ES-I3 (cell line): ENCODE measurements at regions not wholly inside any gene's neighbourhood (a gene's known extent, or its start where the extent isn't known, plus 50 kb on each side); places are given as distances from the start of the nearest gene placed in this dataset.

Source experiments
- H3K36me3 ChIP-seq: 2 replicates; pipeline ENCODE4 v1.6.1; 2013; ENCODE audit warnings: mild to moderate bottlenecking, low read length, control low read depth, moderate library complexity; ENCODE audit not compliant: insufficient read depth
- H3K4me1 ChIP-seq: 2 replicates; pipeline ENCODE4 v1.6.1; 2013; ENCODE audit warnings: mild to moderate bottlenecking, control low read depth, low read length; ENCODE audit not compliant: insufficient read depth
- H3K9ac ChIP-seq: 2 replicates; pipeline ENCODE4 v1.6.1; 2013; ENCODE audit warnings: low read depth, mild to moderate bottlenecking, low read length, moderate library complexity
- H3K9me3 ChIP-seq: 2 replicates; pipeline ENCODE4 v1.6.1; 2013; ENCODE audit warnings: mild to moderate bottlenecking, low read length, moderate library complexity; ENCODE audit not compliant: control insufficient read depth, insufficient read depth

DNA sequence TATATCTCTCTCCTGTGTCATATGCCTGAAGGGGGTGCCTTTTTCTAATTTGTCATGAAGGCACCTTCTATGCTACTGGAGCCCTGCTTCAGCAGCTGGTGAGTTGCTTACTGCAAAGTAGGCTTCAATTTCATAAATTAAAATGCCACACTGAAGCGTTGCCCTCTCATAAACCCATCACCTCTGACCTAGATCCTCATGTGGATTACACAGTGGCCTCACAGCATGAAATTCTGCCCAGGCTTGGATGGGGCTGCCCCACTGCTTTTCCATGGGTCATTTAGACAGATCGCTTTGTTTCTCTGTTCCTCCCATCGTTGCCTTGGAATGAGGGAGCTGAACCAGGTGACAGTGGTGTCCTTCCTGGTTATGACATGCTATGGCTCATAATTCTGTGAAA lies 131.2 kb downstream of the RPL22L1 start:
- H3K9ac ChIP-seq, result no peak overlapping the region
- peaks cover 13% of the 10 kb centered on the region for H3K4me1 ChIP-seq
- H3K36me3 ChIP-seq, result no peaks in the 10 kb centered on the region
- no peaks in the 10 kb centered on the region; the same call in 1 of the 2 replicates for H3K9me3 ChIP-seq

DNA sequence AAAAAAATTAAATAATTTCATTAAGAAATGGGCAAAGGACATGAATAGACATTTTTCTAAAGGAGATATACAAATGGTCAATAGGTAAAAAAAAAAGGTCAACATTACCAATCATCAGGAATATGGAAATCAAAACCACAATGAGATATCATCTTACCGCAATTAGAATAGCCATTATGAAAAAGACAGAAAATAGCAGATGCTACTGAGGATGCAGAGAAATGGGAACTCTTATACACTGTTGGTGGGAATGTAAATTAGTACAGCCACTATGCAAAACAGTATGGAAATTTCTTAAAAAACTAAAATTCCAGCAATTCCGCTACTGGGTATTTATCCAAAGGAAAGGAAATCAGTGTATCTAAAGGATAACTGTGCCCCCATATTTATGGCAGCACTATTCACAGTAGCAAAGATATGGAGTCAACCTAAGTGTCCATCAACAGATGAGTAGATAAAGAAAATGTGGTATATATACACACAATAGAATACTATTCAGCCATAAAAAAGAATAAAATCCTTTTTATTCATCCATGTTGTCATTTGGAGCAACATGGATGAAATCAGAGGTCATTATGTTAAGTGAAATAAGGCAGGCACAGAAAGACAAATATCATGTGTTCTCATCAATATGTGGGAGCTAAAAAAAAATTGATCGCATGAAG lies 132.4 kb downstream of the RPL22L1 start:
- H3K9me3 ChIP-seq, result no peaks in the 10 kb centered on the region; the same call in 1 of the 2 replicates
- H3K4me1 ChIP-seq, result peaks cover 13% of the 10 kb centered on the region
- H3K36me3 ChIP-seq, result no peaks in the 10 kb centered on the region
- no peak overlapping the region for H3K9ac ChIP-seq

DNA sequence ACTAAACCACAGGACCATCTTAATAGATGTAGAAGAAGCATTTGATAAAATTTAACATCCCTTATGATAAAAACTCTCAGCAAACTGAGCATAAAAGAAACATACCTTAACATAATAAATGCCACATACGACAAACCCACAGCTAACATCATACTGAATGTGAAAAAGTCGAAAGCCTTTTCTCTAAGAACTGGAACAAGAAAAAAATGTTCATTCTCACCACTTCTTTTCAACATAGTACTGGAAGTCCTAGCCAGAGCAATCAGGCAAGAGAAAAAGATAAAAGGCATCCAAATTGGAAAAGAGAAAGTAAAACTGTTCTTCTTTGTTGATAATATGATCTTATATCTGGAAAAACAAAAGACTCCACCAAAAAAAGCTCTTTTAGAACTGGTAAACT lies 134.2 kb downstream of the RPL22L1 start:
- Histone ChIP-seq H3K9ac (no peak overlapping the region), H3K4me1 (peaks cover 4% of the 10 kb centered on the region), H3K9me3 (no peaks in the 10 kb centered on the region; the same call in 1 of the 2 replicates), H3K36me3 (no peaks in the 10 kb centered on the region)

DNA sequence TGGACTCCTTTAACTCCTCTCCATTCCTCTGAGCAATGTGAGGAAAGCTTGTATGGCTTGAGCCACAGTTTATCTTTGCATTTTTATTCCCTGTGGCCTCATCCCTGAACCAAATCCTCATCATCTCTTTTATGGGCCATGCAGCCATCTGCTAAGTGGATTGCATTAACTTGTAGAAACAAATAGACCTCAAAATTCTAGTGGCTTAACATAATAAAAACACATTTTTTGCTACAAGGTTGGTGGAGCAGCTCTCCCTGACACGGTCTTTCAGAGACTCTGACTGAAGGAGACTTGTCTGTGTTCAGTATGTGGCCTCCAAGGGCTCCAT lies 135.3 kb downstream of the RPL22L1 start:
- H3K36me3 ChIP-seq, result no peaks in the 10 kb centered on the region
- H3K9me3 ChIP-seq, result no peaks in the 10 kb centered on the region; the same call in 1 of the 2 replicates
- no peaks in the 10 kb centered on the region; the same call in 1 of the 2 replicates for H3K4me1 ChIP-seq
- H3K9ac ChIP-seq, result no peak overlapping the region

DNA sequence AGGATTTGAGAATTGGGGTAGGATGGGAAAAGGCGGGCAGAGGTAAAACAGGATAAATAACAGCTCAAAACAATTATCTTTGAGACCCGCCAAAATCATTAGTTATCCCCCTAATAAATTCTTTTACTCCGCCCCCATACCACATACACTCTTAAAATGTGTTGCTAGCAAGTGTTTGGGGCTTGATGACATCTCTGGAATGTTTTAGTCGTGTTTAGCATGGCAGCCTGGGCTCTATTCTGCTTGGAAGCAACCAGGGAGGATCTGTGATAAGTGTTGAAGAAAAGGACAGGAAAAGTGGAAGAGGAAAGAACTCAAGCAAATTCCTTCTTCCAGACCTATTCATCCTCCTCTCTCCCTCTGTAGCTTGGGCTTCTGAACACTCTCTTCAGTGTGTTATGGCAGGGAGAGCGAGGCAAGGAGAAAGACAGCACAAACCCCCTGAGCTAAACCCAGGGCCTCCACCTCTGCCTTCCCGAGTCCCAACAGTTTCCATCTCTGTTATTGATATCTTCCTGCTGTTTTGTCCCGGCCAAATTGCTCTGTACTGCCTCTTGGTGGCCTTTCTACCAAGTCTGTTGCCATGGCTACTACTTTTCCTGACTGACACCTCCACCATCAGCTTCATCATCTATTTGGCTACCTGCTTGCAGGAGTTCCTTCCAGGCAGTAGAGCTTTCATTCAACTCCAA lies 135.8 kb downstream of the RPL22L1 start:
- Histone ChIP-seq H3K9me3 (no peaks in the 10 kb centered on the region; the same call in 1 of the 2 replicates), H3K36me3 (no peaks in the 10 kb centered on the region), H3K4me1 (no peaks in the 10 kb centered on the region; the same call in 1 of the 2 replicates), H3K9ac (no peak overlapping the region)

DNA sequence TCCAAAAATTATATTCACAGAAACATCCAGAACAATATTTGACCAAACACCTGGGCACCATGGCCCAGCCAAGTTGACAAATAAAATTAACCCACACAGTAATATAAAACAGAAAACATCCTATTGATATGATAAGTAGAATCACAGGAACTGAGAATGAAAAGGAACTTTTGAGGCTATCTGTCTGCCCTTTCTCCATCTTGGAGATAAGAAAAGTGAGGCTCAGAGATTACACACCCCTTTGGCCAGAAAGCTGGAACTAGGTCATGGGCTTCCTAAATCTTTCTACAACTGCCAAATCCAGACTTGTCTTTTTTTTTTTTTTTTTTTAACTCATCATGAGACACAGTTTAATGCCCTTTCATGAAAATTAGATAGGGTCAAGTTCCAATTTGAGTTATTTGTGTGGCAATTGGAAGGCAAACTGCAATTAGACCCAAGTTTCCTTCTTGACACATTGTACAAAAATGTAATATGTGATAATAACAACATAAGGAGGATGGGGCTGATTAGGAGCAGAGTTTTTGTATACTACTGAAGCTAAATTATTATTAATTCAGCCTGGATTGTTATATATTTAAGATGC lies 137.2 kb downstream of the RPL22L1 start:
- H3K9me3 ChIP-seq, result no peaks in the 10 kb centered on the region; the same call in 1 of the 2 replicates
- no peaks in the 10 kb centered on the region; the same call in 1 of the 2 replicates for H3K4me1 ChIP-seq
- no peaks in the 10 kb centered on the region for H3K36me3 ChIP-seq

DNA sequence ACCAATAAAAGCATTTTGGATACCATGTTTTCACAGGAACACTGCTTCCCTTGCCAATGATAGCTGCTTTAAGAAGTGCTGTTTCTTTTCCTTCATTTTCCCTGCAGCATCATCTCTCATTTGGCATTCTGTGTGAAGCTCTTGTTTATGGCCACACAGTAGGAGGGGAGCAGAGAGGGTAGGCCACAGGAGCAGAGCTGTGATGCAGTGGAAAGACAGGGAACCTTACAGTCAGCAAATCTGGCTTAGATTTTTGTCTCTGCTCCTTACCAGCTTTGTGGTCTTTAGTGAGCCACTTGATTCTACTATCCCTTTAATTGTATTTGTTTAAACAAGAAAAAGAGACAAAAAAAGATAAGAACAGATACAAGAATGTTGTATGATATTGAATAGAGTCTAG lies 138.7 kb downstream of the RPL22L1 start:
- Histone ChIP-seq H3K36me3 (no peaks in the 10 kb centered on the region), H3K9ac (no peak overlapping the region), H3K4me1 (no peaks in the 10 kb centered on the region; the same call in 1 of the 2 replicates), H3K9me3 (no peaks in the 10 kb centered on the region)

More for the DNA sequence above, 137.2 kb downstream of the RPL22L1 start:
- no peak overlapping the region for H3K9ac ChIP-seq

DNA sequence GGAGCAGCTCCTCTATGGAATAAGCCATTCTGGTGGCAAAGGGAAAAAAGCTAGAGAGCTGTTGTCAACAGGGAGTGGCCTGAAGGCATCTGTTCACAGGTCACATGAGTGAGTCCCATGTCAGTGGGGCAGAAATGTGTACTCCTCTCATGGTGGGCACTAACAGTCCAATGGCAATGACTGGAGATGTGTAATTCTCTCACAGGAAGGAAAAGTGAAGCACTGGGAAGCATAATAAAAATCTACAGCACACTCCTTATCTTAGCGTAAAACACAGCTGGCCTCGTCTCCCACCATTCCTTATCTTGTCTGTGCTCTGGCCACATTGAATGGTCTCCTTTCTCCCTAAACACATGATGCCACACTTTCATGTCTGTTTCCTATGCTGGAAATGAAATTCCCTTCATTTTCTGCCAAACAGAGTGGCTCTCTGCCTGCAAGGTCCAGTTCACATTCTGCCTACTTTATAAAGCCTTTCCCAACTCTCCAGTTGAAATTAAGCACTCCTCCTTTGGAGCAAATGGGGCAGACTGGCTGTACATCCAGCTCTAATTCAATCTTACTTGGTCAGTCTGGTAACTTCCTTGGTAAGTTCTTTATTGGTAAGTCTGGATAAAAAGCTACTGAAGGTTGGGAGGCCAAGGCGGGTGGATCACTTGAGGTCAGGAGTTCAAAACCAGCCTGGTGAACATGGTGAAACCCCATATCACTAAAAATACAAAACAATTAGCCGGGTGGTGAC lies 139.8 kb downstream of the RPL22L1 start:
- no peak overlapping the region for H3K9ac ChIP-seq
- no peaks in the 10 kb centered on the region for H3K36me3 ChIP-seq
- no peaks in the 10 kb centered on the region for H3K9me3 ChIP-seq
- no peaks in the 10 kb centered on the region; the same call in 1 of the 2 replicates for H3K4me1 ChIP-seq

DNA sequence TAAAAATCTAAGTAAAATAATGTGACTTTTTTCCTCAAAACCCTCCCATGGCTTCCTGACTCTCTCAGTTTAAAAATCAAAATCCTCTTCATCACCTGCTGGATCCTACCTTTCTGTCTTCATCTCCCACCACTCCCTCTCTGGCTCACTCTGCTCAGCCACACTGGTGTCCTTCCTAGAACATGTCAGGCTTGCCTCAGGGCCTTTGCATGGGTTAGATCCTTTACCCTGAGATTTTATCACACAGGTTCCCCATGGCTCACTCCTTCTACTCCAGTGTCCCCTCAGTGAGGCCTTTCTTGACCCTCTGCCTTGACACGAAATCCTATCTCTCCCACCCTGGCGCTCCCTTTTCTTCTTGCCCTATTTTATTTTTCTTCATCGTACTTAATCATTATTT lies 141.8 kb downstream of the RPL22L1 start:
- Histone ChIP-seq H3K4me1 (no peaks in the 10 kb centered on the region), H3K36me3 (no peaks in the 10 kb centered on the region), H3K9me3 (no peaks in the 10 kb centered on the region), H3K9ac (no peak overlapping the region)

DNA sequence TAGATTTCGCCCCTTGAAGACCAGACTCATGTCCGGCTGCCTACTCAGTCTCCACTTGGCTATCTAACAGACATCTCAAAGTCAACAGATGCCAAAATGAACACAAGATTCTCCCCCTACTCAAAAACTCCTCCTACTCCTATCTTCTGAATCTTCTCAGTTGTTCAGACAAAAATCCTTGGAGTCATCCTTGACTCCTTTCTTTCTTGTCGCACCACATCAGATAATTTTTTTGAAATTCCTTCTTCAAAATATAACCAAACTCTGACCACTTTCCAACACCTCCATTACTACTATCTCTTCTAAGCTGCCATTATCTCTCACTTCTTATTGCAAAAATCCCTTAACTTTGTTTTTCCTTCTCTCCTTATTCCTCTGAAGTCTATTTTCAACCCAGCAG lies 141.9 kb upstream of the SLC7A14 start:
- H3K9me3 ChIP-seq, result no peaks in the 10 kb centered on the region
- no peaks in the 10 kb centered on the region for H3K36me3 ChIP-seq
- H3K9ac ChIP-seq, result no peak overlapping the region
- no peaks in the 10 kb centered on the region for H3K4me1 ChIP-seq

DNA sequence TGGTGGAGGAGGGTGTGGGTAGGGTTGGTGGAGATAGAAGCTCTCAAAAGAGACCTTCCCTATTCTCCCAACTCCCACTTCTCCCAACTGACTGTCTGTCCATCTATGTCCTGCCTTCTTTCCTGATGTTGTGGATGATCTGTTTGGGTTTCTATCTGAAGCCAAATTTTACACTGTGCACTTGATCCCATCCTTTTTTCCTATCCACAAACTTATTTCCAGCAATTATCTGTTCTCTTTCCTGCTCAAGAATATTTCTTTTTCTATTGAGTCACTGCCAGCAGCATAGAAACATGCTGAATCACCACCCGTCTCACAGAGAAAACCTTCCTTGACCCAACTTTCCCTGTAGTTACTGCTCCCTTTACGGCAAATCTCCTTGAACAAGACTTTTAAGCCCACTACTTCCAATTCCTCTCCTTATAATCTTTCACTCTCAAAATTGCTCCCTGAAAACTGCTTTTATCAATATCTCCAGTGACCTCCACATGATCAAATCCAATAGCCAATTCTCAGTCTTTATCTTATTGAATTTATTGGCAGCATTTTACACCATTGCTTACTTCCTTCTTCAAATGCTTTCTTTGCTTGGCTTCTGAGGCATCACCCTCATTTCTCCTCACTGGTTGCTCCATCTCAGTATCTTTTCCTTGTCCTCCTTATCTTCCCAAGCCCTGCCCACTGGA lies 141.2 kb upstream of the SLC7A14 start:
- Histone ChIP-seq H3K9ac (no peak overlapping the region), H3K4me1 (no peaks in the 10 kb centered on the region), H3K36me3 (no peaks in the 10 kb centered on the region)

DNA sequence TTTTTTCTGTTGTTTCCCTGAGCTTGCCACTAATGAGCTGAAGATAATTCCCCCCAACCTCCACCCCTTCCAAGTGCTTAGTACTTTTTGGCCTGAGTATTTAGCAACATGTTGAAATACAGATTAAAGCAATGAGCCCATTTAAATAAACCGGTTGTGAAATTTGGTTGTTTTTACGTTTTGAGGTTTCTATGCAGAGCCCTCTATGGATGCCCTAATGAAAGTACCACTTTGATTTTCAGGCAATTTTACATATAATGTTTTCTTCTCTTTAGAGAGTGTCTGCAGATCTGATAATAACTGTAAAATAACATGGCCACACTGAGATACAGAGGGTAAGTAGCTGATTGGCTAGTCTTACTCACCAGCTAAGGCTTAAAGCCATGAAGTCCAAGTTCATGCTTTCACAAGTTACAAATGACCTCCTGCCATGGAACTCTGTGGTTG lies 139.4 kb upstream of the SLC7A14 start:
- no peak overlapping the region for H3K9ac ChIP-seq
- no peaks in the 10 kb centered on the region for H3K9me3 ChIP-seq
- H3K36me3 ChIP-seq, result no peaks in the 10 kb centered on the region
- H3K4me1 ChIP-seq, result no peaks in the 10 kb centered on the region

More for the DNA sequence above, 141.2 kb upstream of the SLC7A14 start:
- no peaks in the 10 kb centered on the region for H3K9me3 ChIP-seq

DNA sequence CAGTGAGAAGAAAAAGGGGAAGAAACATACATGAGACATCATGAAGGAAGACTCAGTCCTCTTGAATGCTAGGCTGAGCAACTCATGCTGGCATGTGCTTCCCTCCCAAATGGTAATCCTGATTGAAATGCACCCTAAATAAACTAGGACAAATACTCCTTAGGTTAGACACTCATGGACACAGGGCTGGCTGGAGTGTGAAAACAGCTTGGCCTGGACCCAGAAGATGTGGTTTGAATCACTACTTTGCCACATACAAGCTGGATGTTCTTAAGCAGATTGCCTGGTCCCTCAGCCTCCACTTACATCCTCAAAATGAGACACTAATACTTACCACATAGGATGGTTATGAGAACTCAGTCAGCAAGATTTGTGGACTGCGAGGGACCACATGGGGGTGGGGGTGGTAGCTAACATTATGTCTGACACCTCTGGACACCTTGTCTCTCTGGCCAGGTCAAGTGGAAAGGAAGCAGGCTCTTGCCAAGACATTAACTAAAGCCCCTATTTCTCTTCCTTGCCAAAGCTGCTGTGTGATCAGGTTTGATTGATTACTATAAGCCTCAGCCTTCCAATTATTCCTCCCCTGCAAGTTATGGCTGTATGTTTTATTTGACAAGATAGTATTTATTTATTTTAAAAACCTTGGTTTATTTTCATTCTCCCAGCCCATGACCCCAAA lies 138.9 kb upstream of the SLC7A14 start:
- Histone ChIP-seq H3K4me1 (no peaks in the 10 kb centered on the region), H3K9ac (no peak overlapping the region), H3K36me3 (no peaks in the 10 kb centered on the region), H3K9me3 (no peaks in the 10 kb centered on the region)
